Mucosa of descending colon (tissue), 3 donors: ENCODE measurements at regions not wholly inside any gene's neighbourhood (a gene's known extent, or its start where the extent isn't known, plus 50 kb on each side); places are given as distances from the start of the nearest gene placed in this dataset.

ENCODE experiments used
- ATAC-seq: fragments of 200-7000 bp; cut with Tn5 transposase; one replicate; pipeline ENCODE4 v1.9.1; 2020; ENCODE audit warnings: mild to moderate bottlenecking, moderate library complexity
- DNase-seq, 3 donors: peaks; one replicate each; pipeline ENCODE4 v3.0.0-alpha.2; 2020
- H3K36me3 ChIP-seq: fragments of 200-600 bp; one replicate; pipeline ENCODE4 v1.8.0; 2021; ENCODE audit warnings: low read depth, mild to moderate bottlenecking
- H3K4me1 ChIP-seq: fragments of 200-600 bp; one replicate; pipeline ENCODE4 v1.8.0; 2021; ENCODE audit warnings: low read depth, mild to moderate bottlenecking
- H3K4me3 ChIP-seq: fragments of 200-600 bp; one replicate; pipeline ENCODE4 v1.8.0; 2021; ENCODE audit warnings: mild to moderate bottlenecking
- H3K9me3 ChIP-seq: fragments of 200-600 bp; one replicate; pipeline ENCODE4 v1.8.0; 2021; ENCODE audit warnings: mild to moderate bottlenecking
- intact Hi-C, 2 donors: fragments of 100-400 bp; cut with DNase I in 1 of 2; cut with micrococcal nuclease in 1 of 2; formaldehyde crosslinking; loops; one replicate each; pipeline versions ENCODE4 v1.11.0 to v1.11.1; 2022; cut with DNase I, micrococcal nuclease
- TF ChIP-seq, protein P1 (sequence below): fragments of 200-600 bp; IDR thresholded peaks from one replicate; pipeline ENCODE4 v1.8.0; 2022; ENCODE audit warnings: antibody characterized with exemption, mild to moderate bottlenecking
- donor health status: DM: no; HTN: no; CAD: no; lungs with moderate emphysema.
- donor health status: DM: no; HTN: no; CAD: no.
- donor health status: DM: no; HTN: yes; CAD: no.

DNA sequence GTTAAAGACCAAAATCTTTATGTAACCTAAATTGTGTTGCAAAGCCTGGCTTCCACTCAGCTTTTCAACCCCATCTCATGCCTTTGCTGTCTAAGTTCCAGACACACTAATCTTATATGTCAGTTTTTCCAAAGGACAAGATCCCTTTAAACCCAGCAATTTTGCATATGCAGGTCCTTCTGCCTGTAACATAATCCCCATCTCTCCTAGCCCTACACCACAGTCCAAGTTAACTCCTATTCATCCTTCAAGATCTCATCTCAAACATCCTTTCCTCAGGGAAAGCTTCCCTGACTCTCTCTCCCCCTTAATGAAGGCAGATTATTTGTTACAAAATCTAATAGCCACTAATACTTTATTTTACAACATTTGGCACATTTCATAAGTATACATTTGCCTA lies 366.3 kb downstream of the PLPP3 start:
- H3K9me3 ChIP-seq, result no peaks in the 10 kb centered on the region
- no peak overlapping the region for H3K4me3 ChIP-seq
- H3K4me1 ChIP-seq, result no peaks in the 10 kb centered on the region
- TF ChIP-seq, protein P1, sequence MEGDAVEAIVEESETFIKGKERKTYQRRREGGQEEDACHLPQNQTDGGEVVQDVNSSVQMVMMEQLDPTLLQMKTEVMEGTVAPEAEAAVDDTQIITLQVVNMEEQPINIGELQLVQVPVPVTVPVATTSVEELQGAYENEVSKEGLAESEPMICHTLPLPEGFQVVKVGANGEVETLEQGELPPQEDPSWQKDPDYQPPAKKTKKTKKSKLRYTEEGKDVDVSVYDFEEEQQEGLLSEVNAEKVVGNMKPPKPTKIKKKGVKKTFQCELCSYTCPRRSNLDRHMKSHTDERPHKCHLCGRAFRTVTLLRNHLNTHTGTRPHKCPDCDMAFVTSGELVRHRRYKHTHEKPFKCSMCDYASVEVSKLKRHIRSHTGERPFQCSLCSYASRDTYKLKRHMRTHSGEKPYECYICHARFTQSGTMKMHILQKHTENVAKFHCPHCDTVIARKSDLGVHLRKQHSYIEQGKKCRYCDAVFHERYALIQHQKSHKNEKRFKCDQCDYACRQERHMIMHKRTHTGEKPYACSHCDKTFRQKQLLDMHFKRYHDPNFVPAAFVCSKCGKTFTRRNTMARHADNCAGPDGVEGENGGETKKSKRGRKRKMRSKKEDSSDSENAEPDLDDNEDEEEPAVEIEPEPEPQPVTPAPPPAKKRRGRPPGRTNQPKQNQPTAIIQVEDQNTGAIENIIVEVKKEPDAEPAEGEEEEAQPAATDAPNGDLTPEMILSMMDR, result no peak
- ATAC-seq, result no peak
- intact Hi-C loops, result no loop called here
- no peaks in the 10 kb centered on the region for H3K36me3 ChIP-seq
- DNase-seq, result no peak

DNA sequence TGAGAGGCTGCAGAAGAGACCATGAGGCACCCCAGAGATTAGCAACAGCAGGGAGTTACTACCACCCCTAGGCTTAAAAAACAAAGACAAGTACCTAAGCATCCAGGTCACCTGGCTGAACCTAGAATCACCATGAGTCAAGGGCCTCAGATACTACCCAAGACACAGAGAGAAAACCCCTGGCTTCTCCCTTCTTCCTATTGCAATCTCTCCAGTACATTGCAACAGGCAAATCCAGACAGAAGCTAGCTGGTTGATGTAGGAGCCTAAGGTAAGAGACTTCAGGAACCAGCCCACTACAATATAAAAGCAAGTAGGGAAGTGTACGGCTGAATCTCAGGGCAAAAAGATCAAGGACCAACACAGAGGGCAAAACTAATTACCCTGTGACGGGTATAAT lies 367.2 kb downstream of the PLPP3 start:
- intact Hi-C loops, result no loop called here
- no peaks in the 10 kb centered on the region for H3K4me1 ChIP-seq
- DNase-seq (no peak), ATAC-seq (no peak)
- TF ChIP-seq, protein P1, result no peak
- H3K4me3 ChIP-seq, result no peak overlapping the region
- H3K9me3 ChIP-seq, result no peaks in the 10 kb centered on the region
- no peaks in the 10 kb centered on the region for H3K36me3 ChIP-seq

DNA sequence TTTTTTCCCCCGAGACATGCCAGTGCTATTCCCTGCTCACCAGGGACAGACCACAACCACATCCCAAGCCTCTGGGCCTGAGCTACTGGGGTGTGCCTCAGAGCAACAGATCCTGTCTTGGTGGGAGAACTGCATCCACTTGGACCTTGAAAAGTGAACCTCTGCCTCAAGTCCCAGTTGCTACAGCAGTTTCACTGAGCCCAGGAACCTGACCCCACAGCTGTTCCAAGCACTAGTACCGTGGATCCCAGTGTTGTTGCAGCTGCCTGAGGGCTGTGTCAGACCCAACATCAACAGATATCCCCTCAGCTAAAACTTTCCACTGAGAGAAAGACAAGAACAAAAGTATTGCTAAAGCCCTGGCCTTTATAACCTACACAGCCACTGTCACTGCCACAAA lies 373.0 kb downstream of the PLPP3 start:
- Histone ChIP-seq H3K4me1 (no peaks in the 10 kb centered on the region), H3K9me3 (no peaks in the 10 kb centered on the region), H3K36me3 (no peaks in the 10 kb centered on the region), H3K4me3 (no peak overlapping the region)
- intact Hi-C loops, result no loop called here
- DNase-seq, result no peak
- ATAC-seq, result no peak
- TF ChIP-seq, protein P1, result no peak

DNA sequence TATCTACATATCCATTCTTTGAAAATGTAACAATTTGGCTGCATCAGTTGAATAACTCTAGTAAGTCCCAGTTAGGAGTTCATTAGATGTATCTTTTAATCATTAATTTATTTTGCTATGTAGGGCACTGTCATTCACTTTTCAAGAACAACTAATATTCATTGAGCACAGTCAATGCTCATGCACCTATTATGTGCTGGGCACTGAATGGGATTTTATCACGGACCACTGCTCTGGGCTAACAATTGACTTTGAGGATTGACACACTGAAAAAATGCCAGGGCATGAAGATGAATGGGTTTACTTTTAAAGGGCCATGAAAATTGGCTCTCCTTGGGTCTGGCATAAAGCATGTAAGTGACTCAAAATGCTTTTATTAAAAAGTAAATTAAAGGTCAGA lies 375.2 kb downstream of the PLPP3 start:
- no peaks in the 10 kb centered on the region for H3K4me1 ChIP-seq
- ATAC-seq (no peak), DNase-seq (no peak)
- no peaks in the 10 kb centered on the region for H3K9me3 ChIP-seq
- TF ChIP-seq, protein P1, result no peak
- intact Hi-C loops, result no loop called here
- H3K4me3 ChIP-seq, result no peak overlapping the region
- no peaks in the 10 kb centered on the region for H3K36me3 ChIP-seq

DNA sequence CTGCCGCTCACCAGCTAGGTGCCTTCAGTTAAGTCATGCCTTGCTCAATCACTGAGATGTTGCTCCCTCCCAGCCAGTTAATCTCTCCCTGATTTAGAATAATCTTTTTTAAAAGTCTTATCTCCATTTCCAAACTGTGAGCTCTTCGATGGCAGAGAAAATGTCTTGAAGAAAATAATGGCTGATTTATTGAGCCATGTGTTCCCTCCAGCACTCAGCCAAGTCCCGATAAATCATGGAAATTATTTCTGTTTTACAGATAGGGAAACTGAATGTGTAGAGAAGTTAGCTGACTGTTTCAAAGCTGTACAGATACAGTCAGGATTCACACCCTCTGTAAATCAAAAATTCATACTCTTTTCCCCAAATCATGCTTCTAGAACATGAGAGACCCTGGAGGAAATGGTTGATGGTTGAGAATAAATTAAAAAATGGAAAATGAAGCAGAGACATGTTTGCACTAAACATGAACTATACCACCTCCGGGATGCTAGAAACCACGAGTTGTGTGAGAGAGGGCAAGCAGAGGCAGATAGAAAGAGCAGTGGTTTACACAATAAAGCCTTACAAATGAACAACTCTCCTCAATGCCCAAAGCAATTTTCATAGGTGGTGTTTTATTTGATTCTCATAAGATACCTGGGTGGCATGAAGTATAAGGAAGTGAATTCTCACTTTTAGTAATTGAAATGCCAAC lies 376.4 kb downstream of the PLPP3 start:
- Histone ChIP-seq H3K4me3 (no peak overlapping the region), H3K36me3 (no peaks in the 10 kb centered on the region), H3K4me1 (no peaks in the 10 kb centered on the region), H3K9me3 (no peaks in the 10 kb centered on the region)
- intact Hi-C loops, result no loop called here
- ATAC-seq (no peak), DNase-seq (no peak)
- TF ChIP-seq, protein P1, result no peak

DNA sequence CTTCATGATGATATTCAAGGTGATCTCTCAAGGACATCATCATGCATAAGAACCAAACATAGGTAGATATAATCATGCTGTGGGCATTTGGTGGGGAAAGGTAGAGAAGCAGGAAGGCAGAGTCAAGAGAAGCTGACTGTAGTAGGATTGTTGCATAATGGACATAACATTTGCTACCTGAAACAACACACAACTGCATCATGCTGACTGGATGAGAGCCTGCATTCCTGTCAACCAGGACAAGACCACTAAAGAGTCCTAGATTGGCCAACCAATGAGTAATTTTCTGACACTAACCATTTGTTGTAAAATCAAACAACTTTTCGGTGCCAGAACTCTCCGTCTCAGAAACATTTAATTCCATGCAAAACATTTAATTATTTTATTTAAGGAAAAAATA lies 377.2 kb downstream of the PLPP3 start:
- Histone ChIP-seq H3K9me3 (no peaks in the 10 kb centered on the region), H3K4me3 (no peak overlapping the region), H3K4me1 (no peaks in the 10 kb centered on the region), H3K36me3 (no peaks in the 10 kb centered on the region)
- TF ChIP-seq, protein P1, result no peak
- ATAC-seq (no peak), DNase-seq (no peak)
- intact Hi-C loops, result no loop called here
